ENCODE measurements at regions not wholly inside any gene's neighbourhood (a gene's known extent, or its start where the extent isn't known, plus 50 kb on each side); places are given as distances from the start of the nearest gene placed in this dataset.

GRCh38 chr20:48205281-48205782 lies 420.1 kb upstream of the SULF2 start:
- FAIRE-seq: no peak
- DNase-seq (ENCODE audit: extremely low spot score, insufficient read length, low read depth): no peak

GRCh38 chr20:48204499-48204898 lies 419.2 kb upstream of the SULF2 start:
- FAIRE-seq: no peak
- DNase-seq (ENCODE audit: extremely low spot score, insufficient read length, low read depth): no peak

DNA sequence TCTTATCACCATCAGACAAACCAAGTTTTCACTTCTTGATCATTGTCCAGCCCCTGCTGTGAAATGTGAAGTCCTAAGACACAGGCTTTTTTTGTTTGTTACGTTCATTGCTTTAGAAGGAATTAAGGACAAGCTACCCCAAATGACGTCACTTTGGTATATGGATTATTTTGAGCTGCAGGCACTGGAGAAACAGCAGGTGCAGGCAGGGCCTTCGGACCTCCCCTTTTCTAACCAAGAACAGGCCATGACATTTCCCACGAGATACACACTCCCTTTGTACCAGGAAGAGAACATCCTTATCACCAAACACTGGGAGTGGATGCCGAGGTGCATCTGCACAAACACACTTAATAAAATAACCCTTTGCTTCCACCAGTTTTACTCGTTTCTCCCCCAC lies 418.0 kb upstream of the SULF2 start:
- DNase-seq (ENCODE audit: extremely low spot score, insufficient read length, low read depth): no peak

GRCh38 chr20:48202334-48203113 lies 417.2 kb upstream of the SULF2 start:
- FAIRE-seq (no peak), DNase-seq (ENCODE audit: extremely low spot score, insufficient read length, low read depth) (no peak)

More for the DNA sequence above, 418.0 kb upstream of the SULF2 start:
- no peak for FAIRE-seq

GRCh38 chr20:48201885-48202284 lies 416.6 kb upstream of the SULF2 start:
- FAIRE-seq (no peak), DNase-seq (ENCODE audit: extremely low spot score, insufficient read length, low read depth) (no peak)

DNA sequence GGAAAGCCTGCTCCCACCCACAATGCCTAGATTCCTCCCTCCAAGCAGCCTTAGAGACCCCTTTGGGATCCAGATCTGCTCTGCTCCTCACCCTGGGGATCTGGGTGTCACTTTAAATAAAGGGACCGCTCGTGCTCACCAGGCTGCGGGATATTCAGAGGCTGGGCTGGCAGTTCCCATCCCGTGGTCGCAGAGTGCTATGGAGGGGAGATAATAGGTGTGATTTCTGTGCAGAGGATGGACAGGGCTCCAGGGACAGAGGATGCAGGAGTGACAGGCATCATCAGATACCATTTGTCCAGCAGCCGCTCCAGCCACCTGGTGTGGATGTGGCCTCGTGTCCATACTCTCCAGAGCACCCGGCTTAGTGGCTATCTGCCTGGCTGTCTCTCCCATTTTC lies 415.9 kb upstream of the SULF2 start:
- no peak for FAIRE-seq

DNA sequence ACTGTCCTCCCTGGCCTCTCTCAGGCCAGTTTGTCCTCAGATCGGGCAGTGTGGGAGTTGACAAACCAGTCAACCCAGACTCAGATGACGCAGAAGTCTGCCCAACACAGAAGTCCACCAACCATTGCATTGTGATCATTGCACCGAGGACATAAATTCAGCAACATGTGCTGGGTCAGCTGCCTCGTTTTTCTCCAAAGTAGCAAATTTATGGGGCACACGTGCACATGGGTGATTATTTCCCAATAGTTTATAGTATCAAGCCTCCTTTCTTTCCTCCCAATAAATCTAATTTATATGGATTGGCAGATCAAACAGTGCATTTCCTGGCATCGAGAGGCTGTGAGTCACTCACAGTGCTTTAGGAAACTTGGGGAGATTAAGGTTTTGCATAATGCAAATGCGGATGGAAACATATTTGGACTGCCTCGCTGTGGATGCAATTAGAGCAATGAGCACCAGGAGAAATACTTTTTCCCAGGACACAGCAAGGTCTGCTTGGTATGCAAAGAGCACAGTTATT lies 413.7 kb upstream of the SULF2 start:
- no peak for FAIRE-seq
- DNase-seq (ENCODE audit: extremely low spot score, insufficient read length, low read depth): no peak

More for the DNA sequence above, 415.9 kb upstream of the SULF2 start:
- no peak for DNase-seq (ENCODE audit: extremely low spot score, insufficient read length, low read depth)

GRCh38 chr20:48197066-48197465 lies 411.8 kb upstream of the SULF2 start:
- FAIRE-seq: no peak
- no peak for DNase-seq (ENCODE audit: extremely low spot score, insufficient read length, low read depth)

DNA sequence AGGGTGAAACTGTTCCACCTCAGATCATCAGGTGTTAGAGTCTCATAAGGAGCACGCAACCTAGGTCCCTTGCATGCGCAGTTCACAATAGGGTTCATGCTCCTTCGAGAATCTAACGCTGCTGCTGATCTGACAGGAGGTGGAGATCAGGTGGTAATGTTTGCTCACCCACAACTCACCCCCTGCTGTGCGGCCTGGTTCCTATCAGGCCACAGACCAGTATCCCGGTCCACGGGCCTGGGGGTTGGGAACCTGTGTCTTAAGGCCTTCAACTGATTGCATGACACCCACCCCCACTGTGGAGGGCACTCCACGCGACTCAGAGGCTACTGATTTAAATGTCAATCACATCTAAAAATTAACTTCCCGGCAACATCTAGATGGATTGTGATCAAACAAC lies 411.2 kb upstream of the SULF2 start:
- FAIRE-seq (no peak), DNase-seq (ENCODE audit: extremely low spot score, insufficient read length, low read depth) (no peak)

DNA sequence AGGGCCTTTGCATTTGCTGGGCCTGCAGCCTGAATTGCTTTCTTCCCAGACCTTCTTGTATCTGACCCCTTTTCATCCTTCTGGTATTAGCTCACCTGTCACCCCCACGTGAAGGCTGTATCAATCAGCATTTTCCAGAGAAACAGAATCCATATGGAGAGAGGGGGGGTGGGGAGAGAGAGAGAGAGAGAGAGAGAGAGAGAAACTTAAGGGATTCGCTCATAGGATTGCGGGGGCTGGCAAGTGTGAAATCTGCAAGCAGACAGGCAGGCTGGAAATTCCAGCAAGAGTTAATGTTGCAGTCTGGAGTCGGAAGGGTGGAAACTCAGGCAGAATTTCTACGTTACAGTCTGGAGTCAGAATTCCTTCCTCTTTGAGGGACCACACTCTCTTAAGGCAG lies 410.7 kb upstream of the SULF2 start:
- no peak for FAIRE-seq

GRCh38 chr20:48195121-48195870 lies 410.0 kb upstream of the SULF2 start:
- FAIRE-seq (no peak), DNase-seq (ENCODE audit: extremely low spot score, insufficient read length, low read depth) (no peak)

More for the DNA sequence above, 410.7 kb upstream of the SULF2 start:
- no peak for DNase-seq (ENCODE audit: extremely low spot score, insufficient read length, low read depth)

- DNase-seq (ENCODE audit: extremely low spot score, insufficient read length, low read depth) (no peak), FAIRE-seq (no peak)
These were observed 409.3 kb upstream of the SULF2 start for GRCh38 chr20:48194583-48194982.

GRCh38 chr20:48193627-48194425 lies 408.5 kb upstream of the SULF2 start:
- FAIRE-seq (no peak), DNase-seq (ENCODE audit: extremely low spot score, insufficient read length, low read depth) (no peak)

DNA sequence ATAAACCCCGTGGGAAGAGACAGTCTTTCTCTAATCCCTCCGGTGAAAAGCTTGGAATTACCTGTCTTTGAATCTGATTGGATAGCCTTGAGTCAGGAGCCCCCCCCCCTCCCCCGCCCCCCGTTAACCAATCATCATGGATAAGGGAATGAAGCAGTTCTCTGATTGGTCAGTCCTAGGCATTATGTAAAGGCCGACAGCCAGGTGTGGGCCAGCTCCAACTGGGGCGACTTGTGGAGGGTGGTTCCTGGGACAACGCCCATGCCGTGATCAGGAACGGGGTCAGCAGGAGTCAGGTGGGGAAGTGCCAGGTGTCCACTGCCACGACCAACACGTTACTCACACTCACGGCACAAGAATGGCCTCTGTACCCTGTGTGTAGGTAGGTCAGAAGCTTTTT lies 406.8 kb upstream of the SULF2 start:
- DNase-seq (ENCODE audit: extremely low spot score, insufficient read length, low read depth): no peak
- FAIRE-seq: no peak

DNA sequence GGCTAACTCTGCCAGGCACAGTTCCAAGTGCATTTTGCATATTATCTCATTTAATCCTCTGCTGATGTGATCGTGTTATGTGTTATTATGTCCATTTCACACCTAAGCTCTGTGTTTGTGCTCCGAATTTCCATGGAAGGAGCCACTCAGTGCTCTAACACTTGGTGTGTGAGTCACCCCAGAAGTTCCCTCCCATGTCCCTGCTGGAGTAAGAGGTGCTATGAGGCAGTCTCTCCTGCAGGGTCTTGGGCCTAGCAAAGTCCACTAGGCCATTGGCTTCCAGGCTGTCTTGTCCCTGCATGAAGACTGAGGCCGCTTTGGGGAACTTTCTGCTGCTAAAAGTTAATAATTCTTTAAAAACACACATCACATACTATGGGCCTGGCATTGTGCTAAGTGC lies 405.9 kb upstream of the SULF2 start:
- DNase-seq (ENCODE audit: extremely low spot score, insufficient read length, low read depth) (no peak), FAIRE-seq (no peak)

DNA sequence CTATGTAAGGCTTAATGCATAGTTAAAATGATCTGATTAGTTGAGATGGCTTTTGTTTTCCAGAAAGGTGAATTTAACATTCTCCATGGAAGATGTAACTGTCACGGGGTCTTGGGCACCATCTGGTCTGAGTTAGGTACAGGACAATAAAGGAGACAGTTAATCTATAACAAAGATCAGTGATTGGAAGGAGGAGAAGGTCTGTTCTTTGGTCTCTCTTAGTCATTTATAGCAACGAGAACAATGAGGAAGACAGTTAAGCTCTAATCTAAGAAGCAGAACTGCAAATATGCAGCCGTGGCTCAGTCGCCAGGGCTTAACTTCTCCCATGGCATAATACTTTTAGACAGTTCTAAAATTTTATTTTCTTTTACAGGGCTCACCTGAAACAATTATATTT lies 405.5 kb upstream of the SULF2 start:
- FAIRE-seq (no peak), DNase-seq (ENCODE audit: extremely low spot score, insufficient read length, low read depth) (no peak)

- FAIRE-seq (no peak), DNase-seq (ENCODE audit: extremely low spot score, insufficient read length, low read depth) (no peak)
These were observed 403.9 kb upstream of the SULF2 start for GRCh38 chr20:48189181-48189580.

GRCh38 chr20:48187851-48188250 lies 402.6 kb upstream of the SULF2 start:
- FAIRE-seq: no peak
- no peak for DNase-seq (ENCODE audit: extremely low spot score, insufficient read length, low read depth)

DNA sequence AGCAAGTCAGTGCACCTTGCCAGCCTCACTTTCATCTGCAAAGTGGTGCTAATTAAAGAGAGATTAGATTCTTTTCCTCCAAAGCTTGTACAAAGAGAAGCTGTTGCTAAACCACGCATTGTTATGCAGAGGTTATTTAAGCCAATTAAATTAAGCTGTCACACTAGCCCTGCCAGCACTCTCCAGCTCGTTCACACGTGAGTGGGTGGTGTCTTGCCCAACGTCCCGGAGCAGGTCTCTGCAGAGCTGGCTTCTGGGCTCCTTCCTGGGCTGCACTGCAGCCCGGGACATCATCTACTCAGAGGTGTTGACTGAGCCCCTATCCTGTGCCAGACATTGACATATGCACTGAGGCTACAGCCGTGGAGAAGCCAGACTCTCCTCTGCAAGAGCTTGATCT lies 401.6 kb upstream of the SULF2 start:
- DNase-seq (ENCODE audit: extremely low spot score, insufficient read length, low read depth): no peak
- no peak for FAIRE-seq

- FAIRE-seq (no peak), DNase-seq (ENCODE audit: extremely low spot score, insufficient read length, low read depth) (no peak)
These were observed 401.2 kb upstream of the SULF2 start for GRCh38 chr20:48186447-48186846.

All from GM18507 (cell line).